ENCODE measurements at regions not wholly inside any gene's neighbourhood (a gene's known extent, or its start where the extent isn't known, plus 50 kb on each side); places are given as distances from the start of the nearest gene placed in this dataset.
"Not testable (repeated sequence)": the region's sequence is repeated elsewhere in the genome, so short reads cannot be mapped to it uniquely, and the experiment has no call there.

GRCh38 chr7:81842361-81842760, 72.5 kb upstream of the HGF start:
- no peak for TF ChIP-seq CTCF (IDR thresholded peaks at IDR 0.05; ENCODE audit: insufficient read depth, low read depth, low read length, missing control alignments)
- DNase-seq (ENCODE audit: low read depth), result no peak
- no peak overlapping the region for H3K4me3 ChIP-seq (ENCODE audit: low read depth, low read length)

- no peak for TF ChIP-seq CTCF (IDR thresholded peaks at IDR 0.05; ENCODE audit: insufficient read depth, low read depth, low read length, missing control alignments)
- DNase-seq (ENCODE audit: low read depth), result peak; percentile 72
- no peak overlapping the region for H3K4me3 ChIP-seq (ENCODE audit: low read depth, low read length)
Observed at GRCh38 chr7:81839708-81840369, 70.0 kb upstream of the HGF start.

GRCh38 chr7:81833401-81833800, 63.6 kb upstream of the HGF start:
- no peak for TF ChIP-seq CTCF (IDR thresholded peaks at IDR 0.05; ENCODE audit: insufficient read depth, low read depth, low read length, missing control alignments)
- no peak overlapping the region for H3K4me3 ChIP-seq (ENCODE audit: low read depth, low read length)
- no peak for DNase-seq (ENCODE audit: low read depth)

- no peak overlapping the region for H3K4me3 ChIP-seq (ENCODE audit: low read depth, low read length)
- TF ChIP-seq CTCF (IDR thresholded peaks at IDR 0.05; ENCODE audit: insufficient read depth, low read depth, low read length, missing control alignments), result no peak
- DNase-seq (ENCODE audit: low read depth), result no peak
Observed at GRCh38 chr7:81831883-81832282, 62.0 kb upstream of the HGF start.

GRCh38 chr7:81829511-81829910, 59.7 kb upstream of the HGF start:
- not testable (repeated sequence) for DNase-seq (ENCODE audit: low read depth); H3K4me3 ChIP-seq (ENCODE audit: low read depth, low read length)

- H3K4me3 ChIP-seq (ENCODE audit: low read depth, low read length), result no peak overlapping the region
- TF ChIP-seq CTCF (IDR thresholded peaks at IDR 0.05; ENCODE audit: insufficient read depth, low read depth, low read length, missing control alignments), result no peak
- DNase-seq (ENCODE audit: low read depth), result no peak
Observed at GRCh38 chr7:81822811-81823210, 53.0 kb upstream of the HGF start.

- TF ChIP-seq CTCF (IDR thresholded peaks at IDR 0.05; ENCODE audit: insufficient read depth, low read depth, low read length, missing control alignments), result no peak
- H3K4me3 ChIP-seq (ENCODE audit: low read depth, low read length), result no peak overlapping the region
- DNase-seq (ENCODE audit: low read depth), result no peak
Observed at GRCh38 chr7:81819861-81820260, 50.0 kb upstream of the HGF start.
